GM23338 (cell line): ENCODE measurements at regions not wholly inside any gene's neighbourhood (a gene's known extent, or its start where the extent isn't known, plus 50 kb on each side); places are given as distances from the start of the nearest gene placed in this dataset.
A peak's percentile ranks its signal among the peaks of the same experiment; 100 is the strongest.

ENCODE experiments used
- ATAC-seq: fragments of 200-7000 bp; cut with Tn5 transposase; 3 replicates; pipeline ENCODE4 v1.9.1; 2020
- DNase-seq: peaks from one replicate; pipeline ENCODE4 v3.0.0-alpha.2; 2015; ENCODE audit warnings: low spot score
- H2AFZ ChIP-seq: fragments of 200-600 bp; sonication (generic); 2 replicates; pipeline ENCODE4 v1.8.0; 2016; ENCODE audit warnings: antibody characterized with exemption, mild to moderate bottlenecking, moderate library complexity
- H3F3A ChIP-seq: fragments of 200-600 bp; sonication (generic); replicated peaks from 2 replicates; pipeline ENCODE4 v1.8.0; 2017; ENCODE audit warnings: antibody characterized with exemption, mixed run types, low read depth
- H3K27ac ChIP-seq: fragments of 200-600 bp; sonication (generic); 2 replicates; pipeline ENCODE4 v1.6.1; 2016; ENCODE audit warnings: low read depth
- H3K27me3 ChIP-seq: fragments of 200-600 bp; sonication (generic); 2 replicates; pipeline ENCODE4 v1.8.0; 2016; ENCODE audit warnings: mild to moderate bottlenecking, mixed run types, moderate library complexity; ENCODE audit not compliant: insufficient read depth
- H3K36me3 ChIP-seq: fragments of 200-600 bp; sonication (generic); 2 replicates; pipeline ENCODE4 v1.8.0; 2016; ENCODE audit warnings: mild to moderate bottlenecking; ENCODE audit not compliant: insufficient read depth
- H3K4me1 ChIP-seq: fragments of 200-600 bp; sonication (generic); 2 replicates; pipeline ENCODE4 v1.8.0; 2016; ENCODE audit warnings: mild to moderate bottlenecking, moderate library complexity; ENCODE audit not compliant: insufficient read depth
- H3K4me2 ChIP-seq: fragments of 200-600 bp; sonication (generic); 2 replicates; pipeline ENCODE4 v1.7.1; 2017; ENCODE audit warnings: mixed run types
- H3K4me3 ChIP-seq: fragments of 200-600 bp; sonication (generic); 2 replicates; pipeline ENCODE4 v1.6.1; 2016; ENCODE audit warnings: mixed run types
- H3K79me2 ChIP-seq: fragments of 200-600 bp; sonication (generic); replicated peaks from 2 replicates; pipeline ENCODE4 v1.8.0; 2017; ENCODE audit warnings: mild to moderate bottlenecking; ENCODE audit not compliant: insufficient read depth
- H3K9me2 ChIP-seq: fragments of 200-600 bp; sonication (generic); 2 replicates; pipeline ENCODE4 v1.8.0; 2017; ENCODE audit not compliant: insufficient read depth
- H4K20me1 ChIP-seq: fragments of 200-600 bp; sonication (generic); replicated peaks from 2 replicates; pipeline ENCODE4 v1.8.0; 2017; ENCODE audit warnings: mild to moderate bottlenecking; ENCODE audit not compliant: insufficient read depth
- H3K27ac Mint-ChIP-seq: 2 replicates; pipeline ENCODE4 v1.8.0; 2020; ENCODE audit warnings: inconsistent platforms, mild to moderate bottlenecking, moderate library complexity, mixed read lengths
- H3K27me3 Mint-ChIP-seq: 3 replicates; pipeline ENCODE4 v1.8.0; 2022; ENCODE audit warnings: low read depth, mild to moderate bottlenecking, moderate library complexity, mixed read lengths, inconsistent platforms; ENCODE audit not compliant: insufficient read depth, poor library complexity
- H3K36me3 Mint-ChIP-seq: 3 replicates; pipeline ENCODE4 v1.8.0; 2021; ENCODE audit warnings: low read depth, mild to moderate bottlenecking, inconsistent platforms, moderate library complexity, mixed read lengths
- H3K4me1 Mint-ChIP-seq: 3 replicates; pipeline ENCODE4 v1.8.0; 2020; ENCODE audit warnings: mild to moderate bottlenecking, inconsistent platforms, mixed read lengths
- H3K4me3 Mint-ChIP-seq: 3 replicates; pipeline ENCODE4 v1.8.0; 2021; ENCODE audit warnings: moderate library complexity, mild to moderate bottlenecking, inconsistent platforms, mixed read lengths
- H3K9me3 Mint-ChIP-seq: 3 replicates; pipeline ENCODE4 v1.8.0; 2020; ENCODE audit warnings: moderate library complexity, mild to moderate bottlenecking, inconsistent platforms, mixed read lengths
- CREB1 ChIP-seq: fragments of 250-450 bp; sonication (Bioruptor Pico); IDR thresholded peaks from 2 replicates; pipeline ENCODE4 v1.5.0; 2020; ENCODE audit warnings: low read depth, mild to moderate bottlenecking, moderate library complexity
- EZH2phosphoT487 ChIP-seq: fragments of 200-600 bp; sonication (generic); IDR thresholded peaks from one replicate; pipeline ENCODE4 v1.8.1; 2018; ENCODE audit warnings: antibody characterized with exemption; ENCODE audit not compliant: unreplicated experiment
- JUNB ChIP-seq: IDR thresholded peaks from one replicate; pipeline ENCODE4 v1.6.1; 2016; ENCODE audit warnings: antibody characterized with exemption; ENCODE audit not compliant: unreplicated experiment
- NANOG ChIP-seq: IDR thresholded peaks from 2 replicates; pipeline ENCODE4 v1.6.1; 2016; ENCODE audit warnings: antibody characterized with exemption, borderline replicate concordance
- POLR2AphosphoS5 ChIP-seq: IDR thresholded peaks from 2 replicates; pipeline ENCODE4 v1.6.1; 2016; ENCODE audit warnings: antibody characterized with exemption, low read depth
- STAT1 ChIP-seq: IDR thresholded peaks from one replicate; pipeline ENCODE4 v1.6.1; 2016; ENCODE audit warnings: antibody characterized with exemption; ENCODE audit not compliant: unreplicated experiment
- ZNF114 ChIP-seq: fragments of 250-450 bp; sonication (Bioruptor Pico); IDR thresholded peaks from 2 replicates; pipeline ENCODE4 v1.5.0; 2020; ENCODE audit warnings: mild to moderate bottlenecking, moderate library complexity
- TF ChIP-seq, protein P1 (sequence below), 2 experiments: fragments of 200-600 bp in 1 of 2; sonication (generic) in 1 of 2; conservative IDR thresholded peaks; 2 replicates each; pipeline versions ENCODE4 v1.5.1 to v1.6.1; 2016 to 2017; ENCODE audit warnings: antibody characterized with exemption in 2 of 2, low read depth in 2 of 2, mild to moderate bottlenecking in 2 of 2, moderate library complexity in 1 of 2
- TF ChIP-seq, protein P2 (sequence below): IDR thresholded peaks from 2 replicates; pipeline ENCODE4 v1.6.1; 2016; ENCODE audit warnings: antibody characterized with exemption
- TF ChIP-seq, protein P3 (sequence below): fragments of 250-450 bp; sonication (Bioruptor Pico); IDR thresholded peaks from 2 replicates; pipeline ENCODE4 v1.5.0; 2020; ENCODE audit warnings: mild to moderate bottlenecking, moderate library complexity

DNA sequence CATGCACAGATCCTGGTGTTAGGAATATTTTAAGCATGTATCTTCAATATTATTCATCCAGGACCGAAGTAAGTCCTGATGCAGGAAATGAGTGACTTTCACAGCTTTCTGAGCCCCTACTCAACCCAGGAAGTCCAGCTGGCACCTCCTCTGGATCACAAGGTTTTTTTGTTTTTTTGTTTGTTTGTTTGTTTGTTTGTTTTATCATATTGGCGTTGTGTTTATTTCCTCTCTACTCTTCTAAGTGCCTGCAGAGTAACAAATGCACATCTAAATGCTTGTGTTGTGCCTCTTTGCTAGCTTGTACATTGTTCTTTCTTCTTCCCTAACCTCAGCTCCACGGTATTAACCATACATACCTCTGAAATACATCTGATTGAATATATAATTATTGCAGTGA lies 594.3 kb upstream of the ADGRB3 start (continued):
- TF ChIP-seq, protein P1, sequence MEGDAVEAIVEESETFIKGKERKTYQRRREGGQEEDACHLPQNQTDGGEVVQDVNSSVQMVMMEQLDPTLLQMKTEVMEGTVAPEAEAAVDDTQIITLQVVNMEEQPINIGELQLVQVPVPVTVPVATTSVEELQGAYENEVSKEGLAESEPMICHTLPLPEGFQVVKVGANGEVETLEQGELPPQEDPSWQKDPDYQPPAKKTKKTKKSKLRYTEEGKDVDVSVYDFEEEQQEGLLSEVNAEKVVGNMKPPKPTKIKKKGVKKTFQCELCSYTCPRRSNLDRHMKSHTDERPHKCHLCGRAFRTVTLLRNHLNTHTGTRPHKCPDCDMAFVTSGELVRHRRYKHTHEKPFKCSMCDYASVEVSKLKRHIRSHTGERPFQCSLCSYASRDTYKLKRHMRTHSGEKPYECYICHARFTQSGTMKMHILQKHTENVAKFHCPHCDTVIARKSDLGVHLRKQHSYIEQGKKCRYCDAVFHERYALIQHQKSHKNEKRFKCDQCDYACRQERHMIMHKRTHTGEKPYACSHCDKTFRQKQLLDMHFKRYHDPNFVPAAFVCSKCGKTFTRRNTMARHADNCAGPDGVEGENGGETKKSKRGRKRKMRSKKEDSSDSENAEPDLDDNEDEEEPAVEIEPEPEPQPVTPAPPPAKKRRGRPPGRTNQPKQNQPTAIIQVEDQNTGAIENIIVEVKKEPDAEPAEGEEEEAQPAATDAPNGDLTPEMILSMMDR (conservative IDR thresholded peaks at IDR 0.05; ENCODE audit: low read depth in 2 of 2): no peak

DNA sequence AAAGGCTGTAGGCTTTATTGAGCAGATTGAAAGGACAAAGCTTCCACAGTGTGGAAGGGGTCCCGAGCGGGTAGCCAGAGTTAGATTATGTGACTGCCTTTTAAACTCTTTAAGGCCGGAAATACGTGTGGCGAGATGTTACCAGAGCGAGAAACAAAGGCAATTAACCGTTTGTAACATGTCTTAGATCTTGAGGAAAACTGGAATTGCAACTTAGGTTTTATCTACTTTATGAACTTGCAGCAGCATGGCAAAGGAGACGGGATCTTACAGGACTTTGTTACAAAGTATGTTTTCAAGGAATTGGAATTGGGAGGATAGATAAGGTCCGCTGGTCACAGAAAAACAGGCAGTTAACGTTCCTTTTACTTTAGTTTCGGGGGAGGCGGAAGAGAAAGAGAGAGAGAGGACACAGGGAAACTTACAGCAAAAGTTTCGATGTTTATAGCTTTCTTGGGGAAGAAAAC lies 594.7 kb upstream of the ADGRB3 start:
- Histone ChIP-seq H3K4me1 (peaks cover 42% of the 10 kb centered on the region), H3K9me2 (no peaks in the 10 kb centered on the region), H3K27me3 (no peaks in the 10 kb centered on the region), H3K4me3 (peak overlapping the region; percentile 39; the same call in 1 of the 2 replicates), H3K4me2 (peak overlapping the region; percentile 10), H3K27ac (peak overlapping the region; percentile 99), H3F3A (no peaks in the 10 kb centered on the region), H3K36me3 (no peaks in the 10 kb centered on the region), H4K20me1 (no peaks in the 10 kb centered on the region), H2AFZ (no peak overlapping the region), H3K79me2 (no peaks in the 10 kb centered on the region)
- peaks cover 29% of the 10 kb centered on the region for H3K36me3 Mint-ChIP-seq
- H3K27me3 Mint-ChIP-seq: peaks cover 4% of the 10 kb centered on the region
- DNase-seq (peak; percentile 43), ATAC-seq (peak; percentile 60)
- peak overlapping the region; percentile 60 for H3K4me3 Mint-ChIP-seq
- H3K27ac Mint-ChIP-seq: peak overlapping the region; percentile 97
- peaks cover 54% of the 10 kb centered on the region for H3K4me1 Mint-ChIP-seq
- H3K9me3 Mint-ChIP-seq: peaks cover 21% of the 10 kb centered on the region
- TF ChIP-seq CREB1 (no peak), ZNF114 (no peak), JUNB (no peak), POLR2AphosphoS5 (no peak), NANOG (no peak), STAT1 (no peak), EZH2phosphoT487 (no peak)
- TF ChIP-seq, protein P2, sequence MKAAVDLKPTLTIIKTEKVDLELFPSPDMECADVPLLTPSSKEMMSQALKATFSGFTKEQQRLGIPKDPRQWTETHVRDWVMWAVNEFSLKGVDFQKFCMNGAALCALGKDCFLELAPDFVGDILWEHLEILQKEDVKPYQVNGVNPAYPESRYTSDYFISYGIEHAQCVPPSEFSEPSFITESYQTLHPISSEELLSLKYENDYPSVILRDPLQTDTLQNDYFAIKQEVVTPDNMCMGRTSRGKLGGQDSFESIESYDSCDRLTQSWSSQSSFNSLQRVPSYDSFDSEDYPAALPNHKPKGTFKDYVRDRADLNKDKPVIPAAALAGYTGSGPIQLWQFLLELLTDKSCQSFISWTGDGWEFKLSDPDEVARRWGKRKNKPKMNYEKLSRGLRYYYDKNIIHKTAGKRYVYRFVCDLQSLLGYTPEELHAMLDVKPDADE: no peak
- TF ChIP-seq, protein P3, sequence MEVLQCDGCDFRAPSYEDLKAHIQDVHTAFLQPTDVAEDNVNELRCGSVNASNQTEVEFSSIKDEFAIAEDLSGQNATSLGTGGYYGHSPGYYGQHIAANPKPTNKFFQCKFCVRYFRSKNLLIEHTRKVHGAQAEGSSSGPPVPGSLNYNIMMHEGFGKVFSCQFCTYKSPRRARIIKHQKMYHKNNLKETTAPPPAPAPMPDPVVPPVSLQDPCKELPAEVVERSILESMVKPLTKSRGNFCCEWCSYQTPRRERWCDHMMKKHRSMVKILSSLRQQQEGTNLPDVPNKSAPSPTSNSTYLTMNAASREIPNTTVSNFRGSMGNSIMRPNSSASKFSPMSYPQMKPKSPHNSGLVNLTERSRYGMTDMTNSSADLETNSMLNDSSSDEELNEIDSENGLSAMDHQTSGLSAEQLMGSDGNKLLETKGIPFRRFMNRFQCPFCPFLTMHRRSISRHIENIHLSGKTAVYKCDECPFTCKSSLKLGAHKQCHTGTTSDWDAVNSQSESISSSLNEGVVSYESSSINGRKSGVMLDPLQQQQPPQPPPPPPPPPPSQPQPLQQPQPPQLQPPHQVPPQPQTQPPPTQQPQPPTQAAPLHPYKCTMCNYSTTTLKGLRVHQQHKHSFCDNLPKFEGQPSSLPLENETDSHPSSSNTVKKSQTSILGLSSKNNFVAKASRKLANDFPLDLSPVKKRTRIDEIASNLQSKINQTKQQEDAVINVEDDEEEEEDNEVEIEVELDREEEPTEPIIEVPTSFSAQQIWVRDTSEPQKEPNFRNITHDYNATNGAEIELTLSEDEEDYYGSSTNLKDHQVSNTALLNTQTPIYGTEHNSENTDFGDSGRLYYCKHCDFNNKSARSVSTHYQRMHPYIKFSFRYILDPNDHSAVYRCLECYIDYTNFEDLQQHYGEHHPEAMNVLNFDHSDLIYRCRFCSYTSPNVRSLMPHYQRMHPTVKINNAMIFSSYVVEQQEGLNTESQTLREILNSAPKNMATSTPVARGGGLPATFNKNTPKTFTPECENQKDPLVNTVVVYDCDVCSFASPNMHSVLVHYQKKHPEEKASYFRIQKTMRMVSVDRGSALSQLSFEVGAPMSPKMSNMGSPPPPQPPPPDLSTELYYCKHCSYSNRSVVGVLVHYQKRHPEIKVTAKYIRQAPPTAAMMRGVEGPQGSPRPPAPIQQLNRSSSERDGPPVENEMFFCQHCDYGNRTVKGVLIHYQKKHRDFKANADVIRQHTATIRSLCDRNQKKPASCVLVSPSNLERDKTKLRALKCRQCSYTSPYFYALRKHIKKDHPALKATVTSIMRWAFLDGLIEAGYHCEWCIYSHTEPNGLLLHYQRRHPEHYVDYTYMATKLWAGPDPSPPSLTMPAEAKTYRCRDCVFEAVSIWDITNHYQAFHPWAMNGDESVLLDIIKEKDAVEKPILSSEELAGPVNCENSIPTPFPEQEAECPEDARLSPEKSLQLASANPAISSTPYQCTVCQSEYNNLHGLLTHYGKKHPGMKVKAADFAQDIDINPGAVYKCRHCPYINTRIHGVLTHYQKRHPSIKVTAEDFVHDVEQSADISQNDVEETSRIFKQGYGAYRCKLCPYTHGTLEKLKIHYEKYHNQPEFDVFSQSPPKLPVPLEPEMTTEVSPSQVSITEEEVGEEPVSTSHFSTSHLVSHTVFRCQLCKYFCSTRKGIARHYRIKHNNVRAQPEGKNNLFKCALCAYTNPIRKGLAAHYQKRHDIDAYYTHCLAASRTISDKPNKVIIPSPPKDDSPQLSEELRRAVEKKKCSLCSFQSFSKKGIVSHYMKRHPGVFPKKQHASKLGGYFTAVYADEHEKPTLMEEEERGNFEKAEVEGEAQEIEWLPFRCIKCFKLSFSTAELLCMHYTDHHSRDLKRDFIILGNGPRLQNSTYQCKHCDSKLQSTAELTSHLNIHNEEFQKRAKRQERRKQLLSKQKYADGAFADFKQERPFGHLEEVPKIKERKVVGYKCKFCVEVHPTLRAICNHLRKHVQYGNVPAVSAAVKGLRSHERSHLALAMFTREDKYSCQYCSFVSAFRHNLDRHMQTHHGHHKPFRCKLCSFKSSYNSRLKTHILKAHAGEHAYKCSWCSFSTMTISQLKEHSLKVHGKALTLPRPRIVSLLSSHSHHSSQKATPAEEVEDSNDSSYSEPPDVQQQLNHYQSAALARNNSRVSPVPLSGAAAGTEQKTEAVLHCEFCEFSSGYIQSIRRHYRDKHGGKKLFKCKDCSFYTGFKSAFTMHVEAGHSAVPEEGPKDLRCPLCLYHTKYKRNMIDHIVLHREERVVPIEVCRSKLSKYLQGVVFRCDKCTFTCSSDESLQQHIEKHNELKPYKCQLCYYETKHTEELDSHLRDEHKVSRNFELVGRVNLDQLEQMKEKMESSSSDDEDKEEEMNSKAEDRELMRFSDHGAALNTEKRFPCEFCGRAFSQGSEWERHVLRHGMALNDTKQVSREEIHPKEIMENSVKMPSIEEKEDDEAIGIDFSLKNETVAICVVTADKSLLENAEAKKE (CRISPR knock-in tag): no peak
- TF ChIP-seq, protein P1 (conservative IDR thresholded peaks at IDR 0.05; ENCODE audit: low read depth in 2 of 2): no peak
